ENCODE measurements at regions not wholly inside any gene's neighbourhood (a gene's known extent, or its start where the extent isn't known, plus 50 kb on each side); places are given as distances from the start of the nearest gene placed in this dataset.

DNA sequence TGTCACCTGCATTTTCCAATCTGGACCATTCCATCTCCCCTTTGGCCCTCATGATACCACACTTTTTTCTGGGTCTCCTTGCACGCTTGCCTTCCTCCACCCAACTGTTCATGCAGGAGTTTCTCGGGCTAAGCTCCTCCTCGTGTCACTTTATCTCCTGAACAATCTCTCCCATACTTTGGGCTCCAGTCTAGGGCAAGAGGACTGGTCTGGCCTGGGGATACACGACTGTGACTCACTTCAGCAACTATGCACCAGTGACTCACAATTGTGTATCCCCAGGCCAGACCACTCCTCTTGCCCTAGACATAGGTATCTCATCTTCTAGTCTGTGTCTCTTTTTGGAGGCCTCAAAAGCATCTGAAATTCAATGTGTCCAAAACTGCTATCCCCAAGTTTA lies 149.4 kb upstream of the PTPRM start:
- TF ChIP-seq POLR2A (IDR thresholded peaks at IDR 0.05): no peak
- TF ChIP-seq CTCF (IDR thresholded peaks at IDR 0.05): no peak

All from Peyer's patch (tissue), 4 donors.